ENCODE measurements at regions not wholly inside any gene's neighbourhood (a gene's known extent, or its start where the extent isn't known, plus 50 kb on each side); places are given as distances from the start of the nearest gene placed in this dataset.

- DNase-seq (ENCODE audit: low read depth), result no peak
Measured at GRCh38 chr16:64656471-64656870, 465.4 kb downstream of the CDH11 start.

DNA sequence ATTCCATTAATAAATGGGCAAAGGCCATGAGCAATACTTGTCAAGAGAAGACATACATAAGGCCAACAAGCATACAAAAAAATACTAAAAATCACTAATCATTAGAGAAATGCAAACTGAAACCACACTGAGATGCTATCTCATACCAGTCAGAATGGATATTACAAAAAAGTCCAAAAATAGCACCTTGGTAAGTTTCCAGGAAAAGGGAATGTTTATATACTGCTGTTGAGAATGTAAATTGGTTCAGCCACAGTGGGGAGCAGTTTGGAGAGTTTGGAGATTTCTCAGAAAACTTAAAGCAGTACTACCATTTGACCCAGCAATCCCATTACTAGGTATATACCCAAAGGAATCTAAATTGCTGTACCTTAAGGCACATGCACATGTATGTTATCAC lies 467.7 kb downstream of the CDH11 start:
- DNase-seq (ENCODE audit: low read depth), result no peak

GRCh38 chr16:64648282-64648681 lies 473.6 kb downstream of the CDH11 start:
- DNase-seq (ENCODE audit: low read depth), result no peak

GRCh38 chr16:64641343-64641742 lies 480.5 kb downstream of the CDH11 start:
- DNase-seq (ENCODE audit: low read depth), result no peak

DNA sequence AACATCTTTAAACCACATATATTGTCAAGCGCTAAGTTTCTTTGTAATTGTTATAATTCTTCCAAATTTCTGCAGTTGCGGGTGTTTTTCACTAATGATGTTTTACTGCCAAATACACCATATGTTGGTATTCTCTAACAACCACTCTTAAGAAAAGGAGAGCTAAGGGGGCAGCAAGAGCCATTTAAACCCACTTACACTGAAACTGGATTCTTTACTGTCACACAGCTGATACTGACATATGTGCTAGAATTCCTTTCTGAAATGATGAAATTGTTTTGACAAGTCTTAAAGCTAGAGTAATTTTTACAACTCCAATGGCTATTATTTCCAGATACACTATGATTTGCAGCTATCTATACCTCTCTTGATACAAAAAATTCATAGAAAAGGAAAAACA lies 483.1 kb downstream of the CDH11 start:
- no peak for DNase-seq (ENCODE audit: low read depth)

DNA sequence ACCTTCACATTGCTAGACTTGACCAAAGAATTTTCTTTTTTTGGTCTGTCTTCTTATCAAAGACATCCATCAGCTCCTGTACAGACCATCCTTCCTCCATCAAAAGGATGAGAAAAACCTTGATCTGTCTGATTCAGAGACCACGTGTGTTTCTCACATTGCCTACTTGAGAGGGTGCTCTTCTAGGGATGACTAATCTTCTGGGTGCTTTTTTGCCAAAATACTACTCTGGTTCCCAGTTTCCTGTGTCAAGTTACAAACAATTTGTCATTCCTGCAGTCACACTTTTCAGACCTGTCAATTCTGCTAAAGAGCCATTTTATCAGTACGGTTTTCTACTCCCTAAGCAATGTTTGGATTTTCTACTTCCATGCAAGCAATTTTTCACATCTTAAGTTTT lies 492.2 kb downstream of the CDH11 start:
- DNase-seq (ENCODE audit: low read depth), result peak; percentile 41

DNA sequence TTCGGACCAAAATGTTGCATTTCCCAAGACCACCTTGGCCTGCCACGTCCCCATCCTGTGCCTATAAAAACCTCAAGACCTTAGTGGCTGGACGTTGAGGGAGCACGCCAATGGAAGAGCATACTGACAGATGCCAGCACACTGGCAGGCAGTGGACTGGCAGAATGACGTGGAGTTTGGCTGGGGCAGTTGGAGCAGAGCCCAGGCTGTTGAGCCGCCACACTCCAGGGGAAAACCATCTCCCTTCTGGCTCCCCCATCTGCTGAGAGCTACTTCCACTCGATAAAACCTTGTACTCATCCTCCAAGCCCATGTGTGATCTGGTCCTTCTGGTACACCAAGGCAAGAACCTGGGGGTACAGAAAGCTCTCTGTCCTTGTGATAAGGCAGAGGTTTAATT lies 494.1 kb downstream of the CDH11 start:
- DNase-seq (ENCODE audit: low read depth), result no peak

DNA sequence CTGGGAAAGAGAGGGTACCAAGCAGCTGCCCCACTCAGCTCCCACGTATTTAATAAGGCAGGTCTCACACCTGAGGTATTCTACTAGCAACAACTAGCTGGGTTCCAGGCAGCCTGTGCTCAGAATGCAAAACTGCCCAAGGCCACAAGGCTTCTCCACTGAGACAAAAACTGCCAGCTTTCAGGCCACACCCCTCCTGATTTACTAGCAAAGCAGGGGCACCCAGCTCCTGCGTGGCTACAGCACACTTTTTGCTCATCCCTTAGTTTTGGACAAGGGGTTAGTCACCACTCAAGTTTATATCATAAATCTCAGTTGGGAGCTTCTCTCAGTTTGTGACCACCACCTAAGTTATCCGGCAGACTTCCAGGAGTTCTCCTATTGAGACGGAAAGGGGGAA lies 494.6 kb downstream of the CDH11 start:
- no peak for DNase-seq (ENCODE audit: low read depth)

GRCh38 chr16:64626776-64627175 lies 495.1 kb downstream of the CDH11 start:
- no peak for DNase-seq (ENCODE audit: low read depth)

DNA sequence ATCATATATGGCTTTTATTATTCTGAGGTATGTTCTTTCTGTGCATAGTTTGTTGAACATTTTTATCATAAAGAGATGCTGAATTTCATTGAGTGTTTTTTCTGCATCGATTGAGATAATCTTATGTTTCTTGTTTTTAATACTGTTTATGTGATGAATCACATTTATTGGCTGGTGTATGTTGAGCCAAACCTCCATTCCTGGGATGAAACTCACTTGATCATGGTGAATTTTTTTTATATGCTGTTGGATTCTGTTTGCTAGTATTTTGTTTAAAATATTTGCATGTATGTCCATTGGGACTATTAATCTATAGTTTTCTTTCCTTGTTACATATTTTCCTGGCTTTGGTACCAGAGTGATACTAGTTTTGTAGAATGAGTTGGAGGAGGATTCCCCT lies 500.2 kb downstream of the CDH11 start:
- no peak for DNase-seq (ENCODE audit: low read depth)

DNA sequence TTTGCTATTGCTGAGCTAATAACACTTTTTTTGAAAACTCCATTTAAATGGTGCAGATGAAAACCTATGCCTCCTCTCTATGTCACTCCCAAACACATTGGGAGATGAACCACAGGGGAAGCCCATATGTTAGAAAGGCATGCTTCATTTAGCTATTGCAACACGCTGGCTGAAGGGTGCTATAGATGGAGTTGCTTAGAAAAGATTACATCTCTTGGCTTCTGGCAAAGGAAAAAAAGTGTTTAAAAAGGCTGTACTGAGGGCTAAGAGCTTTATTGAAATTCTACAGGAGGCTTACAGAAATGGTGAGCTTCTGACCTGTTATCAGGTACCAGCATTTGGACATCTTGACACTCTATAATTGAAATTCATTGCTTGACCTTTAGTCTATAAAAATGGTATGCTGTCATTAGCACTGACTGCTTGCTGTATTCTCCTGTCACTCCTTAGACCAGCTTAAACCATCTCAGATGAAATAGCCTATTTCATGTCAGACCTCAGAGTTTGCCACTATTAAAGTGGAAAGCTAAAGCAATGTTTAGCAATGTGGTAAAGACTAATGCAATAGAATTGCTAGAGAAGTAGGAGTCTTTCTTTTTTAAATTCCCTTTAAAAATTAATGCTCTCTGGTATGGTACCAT lies 503.9 kb downstream of the CDH11 start:
- no peak for DNase-seq (ENCODE audit: low read depth)

- DNase-seq (ENCODE audit: low read depth), result no peak
Measured at GRCh38 chr16:64615630-64616280, 506.1 kb downstream of the CDH11 start.

- DNase-seq (ENCODE audit: low read depth), result no peak
Measured at GRCh38 chr16:64596196-64596595, 525.7 kb downstream of the CDH11 start.

DNA sequence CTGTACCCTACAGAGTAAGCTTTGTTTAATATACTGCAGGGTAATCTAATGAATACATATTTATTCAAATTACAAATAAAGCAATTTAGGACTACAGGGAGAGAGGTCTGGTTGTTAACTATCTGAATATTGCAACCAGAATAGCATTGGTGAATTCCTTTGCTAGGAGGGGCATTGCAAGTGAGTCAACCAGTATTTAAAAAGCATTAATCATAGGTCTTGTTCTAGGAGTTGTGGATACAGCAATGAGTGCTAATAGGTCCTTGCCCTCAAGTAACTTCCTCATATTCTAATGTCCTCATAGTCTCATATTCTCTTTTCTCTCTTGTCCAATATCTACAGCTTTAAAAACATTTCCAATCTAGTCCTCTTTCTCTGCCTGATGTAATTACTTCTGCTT lies 531.4 kb downstream of the CDH11 start:
- peak; percentile 26 for DNase-seq (ENCODE audit: low read depth)

- peak; percentile 1 for DNase-seq (ENCODE audit: low read depth)
Measured at GRCh38 chr16:64589836-64590235, 532.0 kb downstream of the CDH11 start.

GRCh38 chr16:64586781-64587180 lies 535.1 kb downstream of the CDH11 start:
- DNase-seq (ENCODE audit: low read depth), result no peak

- DNase-seq (ENCODE audit: low read depth), result no peak
Measured at GRCh38 chr16:64585367-64585766, 536.5 kb downstream of the CDH11 start.

DNA sequence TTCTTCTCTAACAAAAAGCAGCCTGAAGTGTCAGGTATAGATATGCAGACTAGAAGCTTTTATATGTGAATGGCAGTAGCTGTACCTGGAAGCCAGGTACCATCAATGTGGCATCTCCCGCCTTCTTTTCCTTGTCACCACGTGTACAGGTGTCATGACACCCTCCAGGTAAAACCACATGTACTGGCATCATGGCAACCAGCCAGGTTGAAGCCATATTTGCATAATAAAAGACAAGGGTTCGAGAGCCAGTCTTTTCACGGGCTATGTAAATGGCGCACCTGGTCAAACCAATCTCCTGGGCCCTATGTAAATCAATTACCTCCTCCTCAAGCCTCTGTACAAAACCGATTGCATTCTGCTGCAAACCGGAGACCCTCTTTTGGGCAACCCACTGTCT lies 541.3 kb downstream of the CDH11 start:
- no peak for DNase-seq (ENCODE audit: low read depth)

DNA sequence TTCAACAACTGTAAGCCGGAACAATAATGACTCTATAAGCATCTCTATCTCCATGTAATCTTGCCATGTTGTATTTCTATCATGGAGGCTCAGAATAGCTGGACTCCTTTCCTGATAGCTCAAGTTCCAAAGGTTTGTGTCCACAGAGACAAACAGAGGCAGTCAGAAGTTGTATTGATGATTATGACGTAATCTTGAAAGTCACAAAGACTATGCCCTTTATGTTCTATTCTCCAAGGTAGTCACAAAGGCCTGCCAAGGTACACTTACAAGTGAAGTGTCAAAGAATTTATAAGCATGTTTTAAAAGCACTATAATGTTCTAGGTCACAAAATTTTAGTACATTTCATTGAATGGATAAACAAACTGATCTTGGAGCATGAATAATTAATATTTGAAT lies 542.2 kb downstream of the CDH11 start:
- DNase-seq (ENCODE audit: low read depth), result no peak

GRCh38 chr16:64545768-64546167 lies 576.1 kb downstream of the CDH11 start:
- peak; percentile 2 for DNase-seq (ENCODE audit: low read depth)

- no peak for DNase-seq (ENCODE audit: low read depth)
Measured at GRCh38 chr16:64544859-64545258, 577.0 kb downstream of the CDH11 start.

DNA sequence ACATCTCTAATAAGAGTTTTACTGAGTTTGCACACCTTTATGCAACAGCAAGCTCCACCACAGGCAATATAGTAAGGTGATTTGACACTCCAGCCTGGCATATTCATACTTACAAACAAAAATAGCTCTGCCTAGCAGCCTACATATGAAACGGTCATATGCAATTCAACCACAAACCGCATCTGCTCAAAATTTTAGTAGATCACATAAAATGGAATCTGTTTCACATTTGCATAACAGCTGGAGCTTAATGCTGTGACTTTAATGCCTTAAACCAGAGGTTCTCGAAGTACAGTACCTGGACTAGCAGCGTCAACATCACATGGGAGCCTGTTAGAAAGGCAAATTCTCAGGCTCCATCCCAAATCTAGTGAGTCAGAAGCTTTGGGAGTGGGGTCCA lies 578.4 kb downstream of the CDH11 start:
- no peak for DNase-seq (ENCODE audit: low read depth)

- DNase-seq (ENCODE audit: low read depth), result no peak
Measured at GRCh38 chr16:64543031-64543430, 578.8 kb downstream of the CDH11 start.

DNA sequence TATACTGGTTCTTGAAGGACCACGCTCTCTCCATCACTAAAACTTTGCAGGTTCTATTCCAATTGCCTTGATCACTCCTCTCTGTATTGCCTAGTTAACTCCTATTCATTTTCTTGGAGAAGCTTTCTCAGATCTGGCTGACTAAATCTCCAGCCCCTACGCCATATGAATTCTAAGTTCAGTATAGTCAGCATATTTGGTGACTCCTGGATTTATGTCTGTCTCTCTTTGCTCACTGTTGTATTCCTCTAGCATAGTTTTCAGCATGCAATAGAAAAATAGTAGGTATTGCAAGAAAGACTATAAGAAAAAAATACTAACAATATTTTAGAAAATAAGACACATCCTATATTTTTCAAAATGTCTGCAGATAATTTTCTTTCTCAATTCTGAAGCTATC lies 579.7 kb downstream of the CDH11 start:
- DNase-seq (ENCODE audit: low read depth), result no peak

Measured in HT1080 (cell line).